Neuronal stem cell (in vitro differentiated cells): ENCODE measurements at regions not wholly inside any gene's neighbourhood (a gene's known extent, or its start where the extent isn't known, plus 50 kb on each side); places are given as distances from the start of the nearest gene placed in this dataset.

Experiments used
- DNase-seq: peaks from one replicate; pipeline ENCODE4 v3.0.0-alpha.2; 2013; ENCODE audit warnings: low spot score
- H2AFZ ChIP-seq: one replicate; pipeline ENCODE4 v1.6.1; 2013; ENCODE audit warnings: mild to moderate bottlenecking, low read length, inconsistent platforms
- H2AK5ac ChIP-seq: 2 replicates; pipeline ENCODE4 v1.6.1; 2013; ENCODE audit warnings: low read depth, mild to moderate bottlenecking, inconsistent platforms, low read length, moderate library complexity, mixed read lengths
- H2BK120ac ChIP-seq: 2 replicates; pipeline ENCODE4 v1.6.1; 2013; ENCODE audit warnings: low read depth, mild to moderate bottlenecking, inconsistent platforms, low read length, moderate library complexity, mixed read lengths
- H2BK12ac ChIP-seq: one replicate; pipeline ENCODE4 v1.6.1; 2013; ENCODE audit warnings: low read length, inconsistent platforms
- H2BK15ac ChIP-seq: 2 replicates; pipeline ENCODE4 v1.6.1; 2013; ENCODE audit warnings: mild to moderate bottlenecking, low read length, inconsistent platforms, mixed read lengths
- H2BK5ac ChIP-seq: one replicate; pipeline ENCODE4 v1.6.1; 2013; ENCODE audit warnings: inconsistent platforms, mild to moderate bottlenecking, low read length, moderate library complexity
- H3K14ac ChIP-seq: one replicate; pipeline ENCODE4 v1.6.1; 2013; ENCODE audit warnings: low read length, inconsistent platforms
- H3K18ac ChIP-seq: 2 replicates; pipeline ENCODE4 v1.6.1; 2013; ENCODE audit warnings: low read length, inconsistent platforms
- H3K23ac ChIP-seq: 2 replicates; pipeline ENCODE4 v1.6.1; 2013; ENCODE audit warnings: low read depth, mild to moderate bottlenecking, mixed read lengths, low read length, inconsistent platforms; ENCODE audit not compliant: poor library complexity
- H3K27ac ChIP-seq: replicated peaks from 3 replicates; pipeline ENCODE4 v1.5.1; 2013; ENCODE audit warnings: low read length, inconsistent platforms
- H3K27me3 ChIP-seq, 3 experiments: 2 replicates each; pipeline ENCODE4 v1.6.1; 2013; ENCODE audit warnings: low read length in 3 of 3, mild to moderate bottlenecking in 2 of 3, inconsistent platforms in 1 of 3, low read depth in 1 of 3, mixed read lengths in 1 of 3, moderate library complexity in 1 of 3; ENCODE audit not compliant: control insufficient read depth in 3 of 3, insufficient read depth in 3 of 3
- H3K36me3 ChIP-seq, 2 donors: replicated peaks in 1 of 2; 2 replicates each; pipeline ENCODE4 v1.6.1; 2013; ENCODE audit warnings: low read length in 2 of 2; ENCODE audit not compliant: control insufficient read depth in 2 of 2, insufficient read depth in 2 of 2
- H3K4ac ChIP-seq: 2 replicates; pipeline ENCODE4 v1.6.1; 2013; ENCODE audit warnings: inconsistent platforms, mild to moderate bottlenecking, low read length, moderate library complexity
- H3K4me1 ChIP-seq, 2 donors: 1 replicate in 1 of 2; 2 replicates in 1 of 2; pipeline ENCODE4 v1.6.1; 2013; ENCODE audit warnings: low read length in 2 of 2, low read depth in 1 of 2; ENCODE audit not compliant: control insufficient read depth in 2 of 2, insufficient read depth in 1 of 2
- H3K4me2 ChIP-seq: one replicate; pipeline ENCODE4 v1.6.1; 2013; ENCODE audit warnings: mild to moderate bottlenecking, low read length, inconsistent platforms; ENCODE audit not compliant: insufficient read depth, poor library complexity, severe bottlenecking
- H3K4me3 ChIP-seq, 2 donors: 2 replicates each; pipeline ENCODE4 v1.5.1; 2013; ENCODE audit warnings: low read length in 2 of 2, mild to moderate bottlenecking in 2 of 2, inconsistent platforms in 1 of 2, moderate library complexity in 1 of 2
- H3K79me1 ChIP-seq: one replicate; pipeline ENCODE4 v1.6.1; 2013; ENCODE audit warnings: low read depth, mild to moderate bottlenecking, inconsistent platforms, low read length, moderate library complexity
- H3K9ac ChIP-seq: one replicate; pipeline ENCODE4 v1.6.1; 2013; ENCODE audit warnings: mild to moderate bottlenecking, low read depth, low read length, inconsistent platforms; ENCODE audit not compliant: poor library complexity
- H3K9me3 ChIP-seq, 2 donors: replicated peaks in 1 of 2; 2 replicates each; pipeline versions ENCODE3 to v1.6.1; 2013; ENCODE audit warnings: low read length in 2 of 2, mild to moderate bottlenecking in 2 of 2, inconsistent platforms in 1 of 2, low read depth in 1 of 2, mixed read lengths in 1 of 2, moderate library complexity in 1 of 2; ENCODE audit not compliant: control insufficient read depth in 2 of 2, insufficient read depth in 1 of 2
- H4K8ac ChIP-seq: one replicate; pipeline ENCODE4 v1.6.1; 2013; ENCODE audit warnings: low read depth, mild to moderate bottlenecking, inconsistent platforms, low read length, moderate library complexity
- H4K91ac ChIP-seq: one replicate; pipeline ENCODE4 v1.6.1; 2013; ENCODE audit warnings: low read length, low read depth, mild to moderate bottlenecking, inconsistent platforms; ENCODE audit not compliant: poor library complexity
- WGBS, 2 donors: extraction: QIAGEN DNeasy Blood & Tissue Kit; methylation state at CpG; one replicate each; pipeline ENCODE4 v1.1.7; 2013; ENCODE audit warnings: missing lambda C conversion rate in 2 of 2, mixed read lengths in 1 of 2; ENCODE audit not compliant: insufficient read length in 2 of 2, insufficient replicate concordance in 1 of 2; ENCODE audit errors: extremely low coverage in 2 of 2; 5-methylcytosine and 5-hydroxymethylcytosine counted together

GRCh38 chr1:114209971-114210370 lies 56.3 kb upstream of the SYT6 start:
- Histone ChIP-seq H2AFZ (no peak overlapping the region), H3K9me3 (no peaks in the 10 kb centered on the region), H3K4ac (no peak overlapping the region), H3K27me3 (peaks cover 0 to 6% (median 0%) of the 10 kb centered on the region in 3 experiments), H3K18ac (no peak overlapping the region), H2AK5ac (no peak overlapping the region), H2BK5ac (no peak overlapping the region), H3K36me3 (no peaks in the 10 kb centered on the region), H4K91ac (no peak overlapping the region), H3K27ac (no peak overlapping the region), H3K4me2 (no peak overlapping the region), H3K4me3 (no peak overlapping the region), H2BK15ac (no peak overlapping the region), H2BK12ac (no peak overlapping the region), H2BK120ac (no peak overlapping the region), H3K9ac (no peak overlapping the region), H3K14ac (no peak overlapping the region), H4K8ac (no peak overlapping the region), H3K23ac (no peak overlapping the region), H3K79me1 (no peaks in the 10 kb centered on the region), H3K4me1 (no peaks in the 10 kb centered on the region)
- no CpG with 5 or more reads among the region's 5 CpGs for WGBS, 2 donors
- no peak for DNase-seq

GRCh38 chr1:114208714-114209113 lies 55.0 kb upstream of the SYT6 start:
- Histone ChIP-seq H3K14ac (no peak overlapping the region), H2AFZ (no peak overlapping the region), H2BK5ac (no peak overlapping the region), H3K4me2 (no peak overlapping the region), H4K91ac (no peak overlapping the region), H3K9me3 (no peaks in the 10 kb centered on the region), H3K9ac (no peak overlapping the region), H4K8ac (no peak overlapping the region), H3K36me3 (no peaks in the 10 kb centered on the region), H3K4ac (no peak overlapping the region), H3K23ac (no peak overlapping the region), H3K4me1 (peaks cover 0 to 3% of the 10 kb centered on the region in 2 donors), H2BK12ac (no peak overlapping the region), H2AK5ac (no peak overlapping the region), H3K18ac (no peak overlapping the region), H3K4me3 (no peak overlapping the region), H2BK15ac (no peak overlapping the region), H3K79me1 (no peaks in the 10 kb centered on the region), H2BK120ac (no peak overlapping the region), H3K27me3 (peaks cover 0 to 6% (median 0%) of the 10 kb centered on the region in 3 experiments), H3K27ac (no peak overlapping the region)
- no peak for DNase-seq
- WGBS, 2 donors = no CpG with 5 or more reads among the region's 4 CpGs

GRCh38 chr1:114208106-114208505 lies 54.4 kb upstream of the SYT6 start:
- Histone ChIP-seq H3K9ac (no peak overlapping the region), H2AFZ (no peak overlapping the region), H3K23ac (no peak overlapping the region), H3K79me1 (no peaks in the 10 kb centered on the region), H4K8ac (no peak overlapping the region), H2BK120ac (no peak overlapping the region), H3K4ac (no peak overlapping the region), H3K18ac (no peak overlapping the region), H2BK15ac (no peak overlapping the region), H3K9me3 (no peaks in the 10 kb centered on the region), H2BK12ac (no peak overlapping the region), H3K4me1 (peaks cover 0 to 3% of the 10 kb centered on the region in 2 donors), H3K27ac (no peak overlapping the region), H3K4me3 (no peak overlapping the region), H3K14ac (no peak overlapping the region), H2BK5ac (no peak overlapping the region), H2AK5ac (no peak overlapping the region), H3K27me3 (peaks cover 0 to under 1% (median 0%) of the 10 kb centered on the region in 3 experiments), H3K4me2 (no peak overlapping the region), H3K36me3 (no peaks in the 10 kb centered on the region), H4K91ac (no peak overlapping the region)
- DNase-seq = no peak
- no CpG with 5 or more reads among the region's 4 CpGs for WGBS, 2 donors

GRCh38 chr1:114207635-114208034 lies 54.0 kb upstream of the SYT6 start:
- no peak overlapping the region for H2BK5ac ChIP-seq
- no peak for DNase-seq
- H2AK5ac ChIP-seq = no peak overlapping the region
- H3K27ac ChIP-seq = no peak overlapping the region
- no CpG with 5 or more reads among the region's 11 CpGs for WGBS, 2 donors
- H3K9me3 ChIP-seq = no peaks in the 10 kb centered on the region
- H2BK12ac ChIP-seq = no peak overlapping the region
- H4K8ac ChIP-seq = no peak overlapping the region
- H4K91ac ChIP-seq = no peak overlapping the region
- H3K4me1 ChIP-seq = peaks cover 0 to 3% of the 10 kb centered on the region in 2 donors
- no peak overlapping the region for H3K14ac ChIP-seq
- H3K36me3 ChIP-seq = no peaks in the 10 kb centered on the region
- no peak overlapping the region for H2AFZ ChIP-seq
- no peak overlapping the region for H3K9ac ChIP-seq
- H3K27me3 ChIP-seq = no peaks in the 10 kb centered on the region
- H2BK15ac ChIP-seq = no peak overlapping the region
- no peaks in the 10 kb centered on the region for H3K79me1 ChIP-seq
- H3K23ac ChIP-seq = no peak overlapping the region
- H3K4ac ChIP-seq = no peak overlapping the region
- H2BK120ac ChIP-seq = no peak overlapping the region
- H3K18ac ChIP-seq = no peak overlapping the region
- no peak overlapping the region for H3K4me2 ChIP-seq
- H3K4me3 ChIP-seq = no peak overlapping the region
